ENCODE measurements at regions not wholly inside any gene's neighbourhood (a gene's known extent, or its start where the extent isn't known, plus 50 kb on each side); places are given as distances from the start of the nearest gene placed in this dataset.

DNA sequence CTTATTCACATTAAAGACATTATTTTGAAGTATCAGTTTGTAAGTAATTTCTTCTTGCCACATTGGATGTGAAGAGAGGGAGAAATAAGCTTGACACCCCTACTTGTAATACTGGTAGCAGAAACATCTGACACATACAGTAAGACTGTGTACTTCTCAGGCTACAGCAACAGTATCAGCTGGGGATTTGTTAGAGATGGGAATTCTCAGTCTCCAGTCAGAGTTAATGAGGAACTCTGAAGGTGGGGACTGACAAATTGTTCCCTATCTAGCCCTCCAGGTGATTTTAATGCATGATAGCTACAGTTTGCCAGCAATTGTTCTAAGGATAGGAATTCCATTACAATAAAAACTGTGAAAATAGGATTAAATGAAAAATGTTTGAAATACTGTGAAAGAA is 524.8 kb downstream of the PRR16 start:
- no peak for DNase-seq (ENCODE audit: low read depth in 3 of 3, low spot score in 2 of 3)

DNA sequence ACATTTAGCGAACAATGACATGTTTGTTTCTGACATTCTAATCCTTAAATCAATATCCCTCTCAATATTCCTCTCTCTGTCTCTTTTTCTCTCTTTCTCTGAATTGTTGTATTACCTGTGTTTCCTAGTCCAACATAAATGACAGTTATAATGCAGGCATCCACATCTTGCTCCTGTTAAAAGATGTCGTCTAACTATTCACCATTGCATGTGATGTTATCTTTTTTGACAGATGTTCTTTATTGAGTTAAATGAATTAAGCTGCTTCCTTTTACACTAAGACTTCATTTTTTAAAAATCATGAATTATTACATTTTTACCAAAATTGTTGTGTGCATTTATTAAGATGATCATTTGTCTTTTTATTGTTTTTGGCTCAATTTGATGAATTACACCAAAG is 527.5 kb downstream of the PRR16 start:
- DNase-seq (ENCODE audit: low read depth in 3 of 3, low spot score in 2 of 3), result no peak

DNA sequence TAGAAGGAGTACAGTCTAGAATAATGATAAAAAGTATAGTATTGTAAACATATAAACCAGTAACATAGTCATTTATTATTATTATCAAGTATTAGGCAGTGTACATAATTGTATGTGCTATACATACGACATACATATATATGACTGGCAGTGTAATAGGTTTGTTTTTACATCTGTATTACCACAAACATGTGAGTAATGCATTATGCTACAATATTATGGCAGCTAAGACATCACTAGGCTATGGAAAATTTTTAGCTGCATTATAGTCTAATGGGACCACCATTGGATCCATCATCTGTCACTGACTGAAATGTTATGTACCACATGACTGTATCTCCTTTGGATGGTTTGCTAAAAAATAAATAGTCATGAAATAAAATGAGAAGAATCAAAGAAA is 530.0 kb downstream of the PRR16 start:
- no peak for DNase-seq (ENCODE audit: low read depth in 3 of 3, low spot score in 2 of 3)

GRCh38 chr5:120999550-120999949 is 535.5 kb downstream of the PRR16 start:
- DNase-seq (ENCODE audit: low read depth in 3 of 3, low spot score in 2 of 3), result no peak

GRCh38 chr5:121006217-121006616 is 542.1 kb downstream of the PRR16 start:
- no peak for DNase-seq (ENCODE audit: low read depth in 3 of 3, low spot score in 2 of 3)

DNA sequence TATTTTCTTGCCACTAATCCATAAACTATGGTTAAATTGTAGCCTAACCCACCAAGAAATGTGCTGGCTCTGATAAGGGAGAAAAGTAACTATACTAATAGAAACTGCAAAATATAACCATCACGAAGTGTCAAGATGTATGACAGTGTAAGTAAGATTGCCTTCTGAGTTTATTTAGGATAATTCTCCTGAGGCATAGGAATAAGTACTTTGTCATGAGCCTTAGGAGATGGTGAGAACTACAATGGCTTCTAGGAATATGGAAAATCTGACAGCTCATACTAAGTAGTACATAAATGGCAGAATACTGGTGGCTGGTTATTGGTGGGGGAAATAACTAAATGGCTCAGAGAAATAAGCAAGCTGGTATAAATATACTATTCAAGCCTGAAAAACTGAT is 543.9 kb downstream of the PRR16 start:
- no peak for DNase-seq (ENCODE audit: low read depth in 3 of 3, low spot score in 2 of 3)

DNA sequence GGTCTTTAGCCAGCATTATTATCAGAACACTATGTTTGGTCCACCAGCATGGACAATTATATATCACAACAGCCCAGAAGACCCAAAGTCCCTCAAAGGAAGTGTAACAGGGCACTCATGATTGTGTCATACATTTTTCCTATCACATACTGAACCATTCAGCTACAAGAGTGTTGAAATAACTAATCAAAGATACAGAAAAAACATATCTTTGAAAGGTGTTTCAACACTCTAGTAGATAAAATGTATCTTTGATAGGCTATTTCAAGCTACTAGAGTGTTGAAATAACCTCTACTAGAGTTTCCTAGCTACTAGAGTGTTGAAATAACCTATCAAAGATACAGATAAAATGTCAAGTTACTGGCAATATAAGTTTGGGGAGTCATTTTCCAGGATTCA is 545.0 kb downstream of the PRR16 start:
- no peak for DNase-seq (ENCODE audit: low read depth in 3 of 3, low spot score in 2 of 3)

- DNase-seq (ENCODE audit: low read depth in 3 of 3, low spot score in 2 of 3), result no peak
These were observed 553.9 kb downstream of the PRR16 start for GRCh38 chr5:121018004-121018403.

- DNase-seq (ENCODE audit: low read depth in 3 of 3, low spot score in 2 of 3), result no peak
These were observed 555.0 kb downstream of the PRR16 start for GRCh38 chr5:121019106-121019505.

DNA sequence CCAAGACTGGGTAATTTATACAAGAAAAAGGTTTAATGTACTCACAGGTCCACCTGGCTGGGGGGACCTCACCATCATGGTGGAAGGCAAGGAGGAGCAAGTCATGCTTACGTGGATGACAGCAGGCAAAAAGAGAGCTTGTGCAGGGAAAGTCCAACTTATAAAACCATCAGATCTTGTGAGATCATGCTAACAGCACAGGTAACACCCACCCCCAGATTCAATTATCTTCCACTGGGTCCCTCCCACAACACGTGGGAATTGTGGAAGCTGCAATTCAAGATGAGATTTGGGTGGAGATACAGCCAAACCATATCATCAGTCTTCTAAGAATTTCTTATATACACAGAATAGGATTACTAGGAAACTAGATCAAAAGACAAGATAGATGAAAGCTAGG is 555.6 kb downstream of the PRR16 start:
- no peak for DNase-seq (ENCODE audit: low read depth in 3 of 3, low spot score in 2 of 3)

DNA sequence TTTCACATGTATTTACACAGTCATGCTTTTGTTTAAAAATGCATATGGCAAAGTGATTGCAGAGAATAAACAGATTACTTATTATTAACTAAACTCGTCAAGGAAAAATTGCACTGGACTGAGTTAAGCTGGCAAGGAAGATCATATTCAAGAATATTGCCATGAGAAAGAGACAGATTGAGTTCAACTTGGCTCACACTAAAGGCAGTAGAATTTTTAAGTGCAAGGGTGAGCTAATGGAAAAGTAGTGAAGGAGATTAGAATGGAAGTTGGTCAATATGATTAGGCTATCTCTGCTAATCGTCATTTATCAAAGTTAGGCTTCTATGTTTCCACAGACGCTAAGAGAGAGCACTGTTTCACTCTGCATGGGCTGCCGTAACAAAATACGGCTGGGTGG is 557.6 kb downstream of the PRR16 start:
- no peak for DNase-seq (ENCODE audit: low read depth in 3 of 3, low spot score in 2 of 3)

- DNase-seq (ENCODE audit: low read depth in 3 of 3, low spot score in 2 of 3), result no peak
These were observed 560.6 kb downstream of the PRR16 start for GRCh38 chr5:121024416-121025311.

- no peak for DNase-seq (ENCODE audit: low read depth in 3 of 3, low spot score in 2 of 3)
These were observed 561.6 kb downstream of the PRR16 start for GRCh38 chr5:121025671-121026070.

GRCh38 chr5:121027636-121028035 is 563.5 kb downstream of the PRR16 start:
- no peak for DNase-seq (ENCODE audit: low read depth in 3 of 3, low spot score in 2 of 3)

DNA sequence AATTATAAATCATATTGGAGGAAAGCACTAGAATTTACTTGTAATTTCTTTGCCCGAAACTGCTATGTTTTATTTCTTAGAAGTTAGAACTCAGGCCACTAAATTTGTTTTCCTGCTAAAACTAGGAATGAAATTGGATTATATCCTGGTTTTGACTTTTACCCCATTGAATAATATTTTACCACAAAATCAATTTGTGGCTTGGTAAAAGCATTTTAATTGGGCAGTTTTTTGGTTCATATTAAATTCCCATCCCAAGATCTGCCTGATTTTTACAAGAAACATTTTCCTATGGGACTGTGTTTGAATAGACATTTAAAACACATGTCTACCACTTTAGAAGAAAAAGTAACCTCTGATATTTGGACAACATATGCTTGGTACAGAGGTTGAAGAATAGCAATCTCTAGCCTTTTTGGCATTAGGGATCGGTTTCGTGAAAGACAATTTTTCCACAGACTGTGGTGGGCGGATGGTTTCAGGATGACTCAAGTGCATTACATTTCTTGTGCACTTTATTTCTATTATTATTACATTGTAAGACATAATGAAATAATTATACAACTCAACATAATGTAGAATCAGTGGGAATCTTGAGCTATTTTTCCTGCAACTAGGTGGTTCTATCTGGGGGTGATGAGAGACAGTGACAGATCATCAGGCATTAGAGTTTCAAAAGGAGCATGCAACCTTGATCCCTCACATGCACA is 565.6 kb downstream of the PRR16 start:
- DNase-seq (ENCODE audit: low read depth in 3 of 3, low spot score in 2 of 3), result no peak

DNA sequence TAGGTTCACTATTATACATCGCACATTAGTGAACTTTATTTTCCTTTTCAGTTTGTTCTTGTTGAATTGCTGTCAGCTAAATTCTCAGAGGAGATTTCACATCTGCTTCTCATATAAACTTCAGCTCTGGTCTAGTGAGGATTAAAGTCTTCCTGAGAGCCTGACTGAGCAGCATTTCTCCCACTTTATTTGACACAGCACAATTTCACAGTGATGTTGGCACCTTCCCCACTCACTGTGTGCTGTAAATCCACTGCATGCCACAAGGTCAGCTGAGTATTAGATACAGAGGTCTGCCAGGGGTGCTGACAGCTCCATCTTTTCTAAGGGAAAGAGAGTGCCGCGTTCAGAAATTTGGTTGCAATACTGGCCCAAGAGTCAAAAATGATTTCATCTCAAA is 567.4 kb downstream of the PRR16 start:
- DNase-seq (ENCODE audit: low read depth in 3 of 3, low spot score in 2 of 3), result no peak

DNA sequence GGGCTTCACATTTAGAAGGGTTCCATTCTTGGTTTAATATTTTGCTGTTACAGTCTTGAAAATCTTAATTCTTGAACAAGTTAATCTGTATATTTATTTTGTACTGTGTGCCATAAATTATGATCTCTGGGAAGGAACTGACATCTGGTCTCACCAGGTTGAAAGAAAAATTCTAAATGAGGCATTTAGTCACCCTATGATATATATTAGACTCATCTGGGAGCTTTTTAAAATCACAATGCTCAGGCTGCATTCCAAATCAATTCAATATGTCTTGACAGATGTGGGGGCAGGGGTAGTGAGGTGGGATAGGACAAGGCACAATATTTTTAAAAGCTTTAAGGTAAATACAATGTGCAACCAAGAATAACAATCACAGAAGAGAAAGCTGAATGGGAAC is 569.2 kb downstream of the PRR16 start:
- DNase-seq (ENCODE audit: low read depth in 3 of 3, low spot score in 2 of 3), result no peak

DNA sequence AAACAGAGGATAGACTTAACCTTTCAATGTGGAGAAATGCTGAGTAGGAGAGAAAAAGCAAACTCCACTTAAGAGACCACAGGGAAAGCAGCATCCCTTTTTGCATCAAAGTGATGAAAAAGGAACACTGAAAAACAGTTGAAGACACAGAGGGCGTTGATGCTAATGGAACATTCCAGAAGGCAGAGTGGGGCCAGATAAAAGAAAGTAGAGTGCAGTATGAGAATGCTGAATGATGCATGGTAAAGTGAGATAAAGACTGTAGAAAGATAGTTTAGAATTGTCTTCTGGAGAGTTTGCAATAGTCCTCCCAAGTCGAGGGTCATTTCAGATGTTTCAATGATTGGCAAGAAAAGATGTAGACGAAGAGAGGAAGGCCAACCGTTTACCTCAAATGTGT is 574.3 kb downstream of the PRR16 start:
- no peak for DNase-seq (ENCODE audit: low read depth in 3 of 3, low spot score in 2 of 3)

GRCh38 chr5:121049971-121050370 is 585.9 kb downstream of the PRR16 start:
- DNase-seq (ENCODE audit: low read depth in 3 of 3, low spot score in 2 of 3), result no peak

DNA sequence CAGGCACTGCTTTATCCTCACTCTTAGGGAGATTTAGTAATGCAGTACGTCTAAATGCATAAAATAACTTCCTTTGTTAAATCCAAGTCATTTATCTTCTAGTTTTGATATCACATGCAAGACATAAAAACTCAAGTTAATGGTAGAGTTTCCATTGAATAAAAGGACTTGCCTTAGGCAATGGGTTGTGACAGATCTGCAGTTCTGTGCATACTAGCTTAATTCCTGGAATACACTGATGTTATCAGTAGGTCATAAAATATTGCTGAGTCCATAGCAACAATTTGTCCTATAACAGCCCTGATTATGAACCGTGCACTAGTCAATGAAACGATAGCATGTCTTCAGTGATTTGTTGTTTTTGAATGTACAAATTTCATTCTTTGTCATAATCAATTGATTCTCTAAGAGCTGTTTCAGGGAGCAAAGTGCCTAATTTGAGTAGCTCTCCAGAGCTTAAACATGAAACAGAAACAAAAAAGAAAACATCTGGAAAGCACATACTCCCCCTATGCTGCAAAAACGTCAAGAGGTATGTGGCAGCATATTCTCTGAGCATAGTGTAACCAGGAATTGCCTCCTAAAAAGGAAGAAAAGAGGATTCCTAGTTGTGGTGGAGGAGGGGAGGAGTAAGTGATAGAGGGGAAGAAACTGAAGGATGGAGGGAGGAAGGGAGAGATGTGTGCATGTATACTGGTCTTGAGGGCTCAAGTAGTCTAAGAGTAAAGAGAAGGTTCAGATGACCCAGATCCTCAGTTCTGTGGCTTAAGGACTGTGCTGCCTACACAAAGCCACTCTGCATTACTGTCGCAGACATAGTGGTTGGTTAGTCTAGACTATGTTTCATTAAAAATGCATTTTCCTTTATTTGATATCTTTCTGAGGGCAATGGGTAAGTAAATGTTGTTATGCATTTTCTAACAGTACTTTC is 589.2 kb downstream of the PRR16 start:
- no peak for DNase-seq (ENCODE audit: low read depth in 3 of 3, low spot score in 2 of 3)

DNA sequence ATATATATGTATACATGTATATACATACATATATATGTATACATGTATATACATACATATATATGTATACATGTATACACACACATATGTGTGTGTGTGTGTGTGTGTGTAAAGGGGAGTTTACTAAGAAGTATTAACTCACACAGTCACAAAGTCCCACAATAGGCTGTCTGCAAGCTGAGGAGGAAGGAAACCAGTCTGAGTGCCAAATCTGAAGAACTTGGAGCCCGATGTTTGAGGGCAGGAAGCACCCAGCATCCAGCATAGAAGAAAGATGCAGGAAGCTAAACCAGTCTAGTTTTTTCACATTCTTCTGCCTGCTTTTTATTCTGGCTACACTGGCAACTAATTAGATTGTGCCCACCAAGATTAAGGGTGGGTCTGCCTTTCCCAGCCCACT is 591.5 kb downstream of the PRR16 start:
- DNase-seq (ENCODE audit: low read depth in 3 of 3, low spot score in 2 of 3), result no peak

Data from right renal cortex interstitium (tissue), 3 donors.